GM12891 (cell line): ENCODE measurements at regions not wholly inside any gene's neighbourhood (a gene's known extent, or its start where the extent isn't known, plus 50 kb on each side); places are given as distances from the start of the nearest gene placed in this dataset.

Experiments used
- PAX5 ChIP-seq: IDR thresholded peaks from 2 replicates; pipeline ENCODE4 v1.6.1; 2011; ENCODE audit warnings: low read length, moderate library complexity, mild to moderate bottlenecking; ENCODE audit not compliant: insufficient read depth, severe bottlenecking
- POLR2A ChIP-seq: IDR thresholded peaks from 2 replicates; pipeline ENCODE4 v1.6.1; 2011; ENCODE audit warnings: low read depth, low read length, control low read depth
- POLR2AphosphoS5 ChIP-seq: IDR thresholded peaks from 2 replicates; pipeline ENCODE4 v1.6.1; 2011; ENCODE audit warnings: low read depth, low read length, control low read depth
- SPI1 ChIP-seq: IDR thresholded peaks from 2 replicates; pipeline ENCODE4 v1.6.1; 2011; ENCODE audit warnings: low read depth, low read length, control low read depth

DNA sequence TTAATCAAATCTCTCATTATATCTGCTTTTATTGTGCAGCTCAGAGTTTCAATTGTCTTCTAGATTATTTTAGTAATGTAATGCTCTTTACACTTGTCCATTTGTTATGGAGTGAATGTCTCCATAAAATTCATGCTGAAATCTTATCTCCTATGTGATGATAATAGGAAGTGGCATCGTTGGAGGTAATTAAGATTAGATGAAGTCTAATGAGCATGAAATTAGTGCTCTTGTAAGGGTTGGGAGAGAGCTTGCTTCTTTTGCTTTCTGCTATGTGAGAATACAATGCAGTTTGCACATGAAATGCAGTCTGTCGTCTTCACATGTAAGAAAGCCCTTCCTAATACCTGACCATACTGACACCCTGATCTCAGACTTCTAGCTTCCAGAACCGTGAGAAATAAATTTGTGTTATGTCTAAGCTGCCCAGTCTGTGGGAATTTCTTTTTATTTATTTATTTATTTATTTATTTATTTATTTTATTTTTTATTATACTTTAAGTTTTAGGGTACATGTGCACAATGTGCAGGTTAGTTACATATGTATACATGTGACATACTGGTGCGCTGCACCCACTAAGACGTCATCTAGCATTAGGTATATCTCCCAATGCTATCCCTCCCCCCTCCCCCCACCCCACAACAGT lies 1399.2 kb upstream of the CDH6 start:
- TF ChIP-seq POLR2A (no peak), PAX5 (no peak), POLR2AphosphoS5 (no peak), SPI1 (no peak)
